B cell (primary cell): ENCODE measurements at regions not wholly inside any gene's neighbourhood (a gene's known extent, or its start where the extent isn't known, plus 50 kb on each side); places are given as distances from the start of the nearest gene placed in this dataset.

Experiments
- ATAC-seq: fragments of 200-7000 bp; cut with Tn5 transposase; one replicate; pipeline ENCODE4 v1.10.0; 2021; ENCODE audit warnings: low read depth, mild to moderate bottlenecking, moderate number of reproducible peaks, moderate library complexity
- CTCF ChIA-PET: fragments of 350-600 bp; sonication (Branson Sonifier 250); formaldehyde crosslinking; loops from one replicate; lab custom pipeline; 2021; ENCODE audit warnings: antibody characterized with exemption, inconsistent platforms; lab: Charles Lee
- POLR2A ChIA-PET: fragments of 350-600 bp; sonication (Branson Sonifier 250); formaldehyde crosslinking; loops from one replicate; lab custom pipeline; 2021; ENCODE audit warnings: antibody characterized with exemption; lab: Charles Lee
- DNase-seq: peaks from one replicate; pipeline ENCODE4 v3.0.0; 2013
- H2AFZ ChIP-seq: 2 replicates; pipeline ENCODE4 v1.6.1; 2012; ENCODE audit warnings: mild to moderate bottlenecking, low read depth, low read length; ENCODE audit not compliant: insufficient read depth, poor library complexity, severe bottlenecking
- H3K27ac ChIP-seq, 2 donors: 1 replicate in 1 of 2; 2 replicates in 1 of 2; pipeline ENCODE4 v1.5.1; 2012 to 2013; ENCODE audit warnings: low read length in 2 of 2, mild to moderate bottlenecking in 2 of 2, moderate library complexity in 1 of 2
- H3K27me3 ChIP-seq, 4 experiments: fragments of 200-600 bp in 1 of 4; sonication (generic) in 1 of 4; replicated peaks in 1 of 4; 1 replicate in 2 of 4; 2 replicates in 2 of 4; pipeline versions ENCODE4 v1.6.1 to v1.7.0; 2013 to 2016; ENCODE audit warnings: low read length in 3 of 4, mild to moderate bottlenecking in 2 of 4, mixed read lengths in 1 of 4, moderate library complexity in 1 of 4; ENCODE audit not compliant: insufficient read depth in 4 of 4, control insufficient read depth in 3 of 4; ENCODE audit errors: control extremely low read depth in 1 of 4
- H3K36me3 ChIP-seq, 2 experiments: replicated peaks in 1 of 2; 1 replicate in 1 of 2; 2 replicates in 1 of 2; pipeline versions ENCODE4 v1.6.1 to v1.7.1; 2013; ENCODE audit warnings: low read length in 1 of 2; ENCODE audit not compliant: insufficient read depth in 2 of 2, control insufficient read depth in 1 of 2; ENCODE audit errors: control extremely low read depth in 1 of 2, extremely low read depth in 1 of 2
- H3K4me1 ChIP-seq, 2 donors: fragments of 200-600 bp in 1 of 2; sonication (generic) in 1 of 2; 1 replicate in 1 of 2; 2 replicates in 1 of 2; pipeline versions ENCODE4 v1.5.1 to v1.6.1; 2013 to 2017; ENCODE audit warnings: low read length in 2 of 2; ENCODE audit not compliant: control insufficient read depth in 2 of 2, insufficient read depth in 2 of 2
- H3K4me2 ChIP-seq: replicated peaks from 2 replicates; pipeline ENCODE3; 2012; ENCODE audit warnings: mild to moderate bottlenecking, low read depth, low read length; ENCODE audit not compliant: poor library complexity, severe bottlenecking
- H3K4me3 ChIP-seq, 5 experiments: fragments of 200-600 bp in 1 of 5; sonication (generic) in 1 of 5; 1 replicate in 3 of 5; 2 replicates in 2 of 5; pipeline versions ENCODE4 v1.5.1 to v1.7.0; 2011 to 2016; ENCODE audit warnings: low read length in 4 of 5, mild to moderate bottlenecking in 4 of 5, low read depth in 2 of 5, control low read depth in 1 of 5, moderate library complexity in 1 of 5; ENCODE audit not compliant: insufficient read depth in 1 of 5; ENCODE audit errors: control extremely low read depth in 1 of 5, extremely low read depth in 1 of 5
- H3K79me2 ChIP-seq: fragments of 200-600 bp; sonication (generic); one replicate; pipeline ENCODE4 v1.6.0; 2016; ENCODE audit warnings: low read length; ENCODE audit not compliant: control insufficient read depth, insufficient read depth
- H3K9ac ChIP-seq: fragments of 200-600 bp; sonication (generic); 2 replicates; pipeline ENCODE4 v1.6.1; 2017; ENCODE audit warnings: mild to moderate bottlenecking, low read length, moderate library complexity
- H3K9me3 ChIP-seq, 3 donors: one replicate each; pipeline versions ENCODE4 v1.6.1 to v1.7.1; 2013; ENCODE audit warnings: low read length in 2 of 3; ENCODE audit not compliant: control insufficient read depth in 2 of 3, insufficient read depth in 1 of 3; ENCODE audit errors: control extremely low read depth in 1 of 3
- H4K20me1 ChIP-seq: 2 replicates; pipeline ENCODE4 v1.6.0; 2012; ENCODE audit warnings: mild to moderate bottlenecking, low read length; ENCODE audit not compliant: insufficient read depth, control insufficient read depth, poor library complexity, severe bottlenecking
- H3K27ac Mint-ChIP-seq: one replicate; pipeline ENCODE4 v1.8.0; 2021; ENCODE audit warnings: mixed read lengths
- H3K27me3 Mint-ChIP-seq: one replicate; pipeline ENCODE4 v1.8.0; 2021; ENCODE audit warnings: mixed read lengths
- H3K4me1 Mint-ChIP-seq: one replicate; pipeline ENCODE4 v1.8.0; 2021; ENCODE audit warnings: mixed read lengths
- H3K4me3 Mint-ChIP-seq: one replicate; pipeline ENCODE4 v1.8.0; 2021; ENCODE audit warnings: mixed read lengths
- H3K9me3 Mint-ChIP-seq: one replicate; pipeline ENCODE4 v1.8.0; 2022; ENCODE audit warnings: mixed read lengths; ENCODE audit not compliant: insufficient read depth
- EZH2 ChIP-seq: IDR thresholded peaks from 2 replicates; pipeline ENCODE4 v1.6.1; 2012; ENCODE audit warnings: borderline replicate concordance, low read depth, mild to moderate bottlenecking, moderate library complexity, low read length; ENCODE audit not compliant: insufficient read depth, poor library complexity, severe bottlenecking
- WGBS: methylation state at CpG from one replicate; pipeline ENCODE4 v1.1.5; 2013; ENCODE audit warnings: missing lambda C conversion rate; ENCODE audit not compliant: insufficient coverage; 5-methylcytosine and 5-hydroxymethylcytosine counted together
- intact Hi-C: fragments of 100-400 bp; cut with micrococcal nuclease; formaldehyde crosslinking; loops from one replicate; pipeline ENCODE4 v1.10.0; 2022
- TF ChIP-seq, protein P1 (sequence below): fragments of 200-600 bp; IDR thresholded peaks from one replicate; pipeline ENCODE4 v1.8.0; 2022; ENCODE audit warnings: antibody characterized with exemption, mild to moderate bottlenecking

DNA sequence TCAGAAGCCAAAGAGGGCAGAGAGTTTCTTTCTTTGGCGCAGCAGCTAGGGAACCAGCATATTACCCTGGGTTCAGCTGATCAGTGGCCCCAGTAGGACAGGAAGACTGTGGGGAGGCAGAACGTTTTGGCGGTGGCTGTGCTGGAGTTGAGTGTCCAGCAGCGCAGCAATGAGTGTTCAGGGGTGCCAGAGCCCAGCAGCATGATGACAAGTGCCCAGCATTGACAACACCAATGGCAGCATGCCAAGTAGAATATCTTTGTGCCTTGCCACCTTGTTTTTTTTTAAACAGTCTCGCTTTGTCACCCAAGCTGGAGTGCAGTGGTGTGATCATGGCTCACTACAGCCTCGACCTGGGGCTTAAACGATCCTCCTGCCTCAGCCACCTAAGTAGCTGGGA is 106.7 kb upstream of the CDC42BPA start:
- no peaks in the 10 kb centered on the region for H3K4me1 Mint-ChIP-seq
- Histone ChIP-seq H3K4me3 (no peak overlapping the region), H3K4me2 (no peak overlapping the region), H3K9me3 (no peaks in the 10 kb centered on the region), H3K79me2 (no peaks in the 10 kb centered on the region), H3K36me3 (no peaks in the 10 kb centered on the region), H2AFZ (no peak overlapping the region), H3K4me1 (no peaks in the 10 kb centered on the region), H3K27me3 (no peaks in the 10 kb centered on the region), H3K27ac (no peak overlapping the region), H4K20me1 (no peaks in the 10 kb centered on the region), H3K9ac (no peak overlapping the region)
- POLR2A ChIA-PET: no interaction called here
- CTCF ChIA-PET: no interaction called here
- no peak overlapping the region for H3K27ac Mint-ChIP-seq
- no peak overlapping the region for H3K4me3 Mint-ChIP-seq
- ATAC-seq: no peak
- H3K27me3 Mint-ChIP-seq: peaks cover 19% of the 10 kb centered on the region
- H3K9me3 Mint-ChIP-seq: no peaks in the 10 kb centered on the region
- intact Hi-C loops: no loop called here
- no peak for TF ChIP-seq EZH2
- TF ChIP-seq, protein P1, sequence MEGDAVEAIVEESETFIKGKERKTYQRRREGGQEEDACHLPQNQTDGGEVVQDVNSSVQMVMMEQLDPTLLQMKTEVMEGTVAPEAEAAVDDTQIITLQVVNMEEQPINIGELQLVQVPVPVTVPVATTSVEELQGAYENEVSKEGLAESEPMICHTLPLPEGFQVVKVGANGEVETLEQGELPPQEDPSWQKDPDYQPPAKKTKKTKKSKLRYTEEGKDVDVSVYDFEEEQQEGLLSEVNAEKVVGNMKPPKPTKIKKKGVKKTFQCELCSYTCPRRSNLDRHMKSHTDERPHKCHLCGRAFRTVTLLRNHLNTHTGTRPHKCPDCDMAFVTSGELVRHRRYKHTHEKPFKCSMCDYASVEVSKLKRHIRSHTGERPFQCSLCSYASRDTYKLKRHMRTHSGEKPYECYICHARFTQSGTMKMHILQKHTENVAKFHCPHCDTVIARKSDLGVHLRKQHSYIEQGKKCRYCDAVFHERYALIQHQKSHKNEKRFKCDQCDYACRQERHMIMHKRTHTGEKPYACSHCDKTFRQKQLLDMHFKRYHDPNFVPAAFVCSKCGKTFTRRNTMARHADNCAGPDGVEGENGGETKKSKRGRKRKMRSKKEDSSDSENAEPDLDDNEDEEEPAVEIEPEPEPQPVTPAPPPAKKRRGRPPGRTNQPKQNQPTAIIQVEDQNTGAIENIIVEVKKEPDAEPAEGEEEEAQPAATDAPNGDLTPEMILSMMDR: no peak
- DNase-seq: no peak
- WGBS: 82% methylated on average over 7 of the region's 7 CpGs

DNA sequence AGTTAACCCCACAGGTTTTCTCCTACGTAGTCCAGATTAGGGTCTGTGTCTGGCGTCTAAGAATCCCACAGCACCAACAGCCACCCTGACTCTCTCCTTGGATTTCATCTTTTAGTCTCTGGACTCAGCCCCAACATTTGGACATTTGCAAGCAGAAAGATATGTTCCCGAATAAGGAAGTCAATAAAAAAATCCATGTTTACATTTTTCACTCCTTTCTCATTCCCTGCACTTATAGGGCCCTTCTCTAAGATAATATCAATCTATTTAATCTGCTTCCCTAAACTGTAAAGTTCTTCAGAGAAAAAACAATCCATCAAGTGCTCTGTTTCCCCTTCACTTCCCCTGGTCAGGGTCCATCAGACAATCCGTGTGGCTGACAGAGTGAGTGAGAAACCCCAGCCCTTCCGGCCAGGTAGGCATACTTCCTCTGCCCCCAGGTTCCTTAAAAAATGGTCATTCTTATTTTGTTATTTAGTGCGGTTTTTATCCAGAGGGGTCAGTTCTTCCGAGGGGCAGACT is 105.9 kb upstream of the CDC42BPA start:
- no peak for ATAC-seq
- H3K4me1 Mint-ChIP-seq: no peaks in the 10 kb centered on the region
- no peaks in the 10 kb centered on the region for H3K9me3 ChIP-seq
- CTCF ChIA-PET: no interaction called here
- H3K4me3 Mint-ChIP-seq: no peak overlapping the region
- no peak for DNase-seq
- no peaks in the 10 kb centered on the region for H3K4me1 ChIP-seq
- H3K27ac ChIP-seq: no peak overlapping the region
- POLR2A ChIA-PET: no interaction called here
- H3K4me2 ChIP-seq: no peak overlapping the region
- H3K79me2 ChIP-seq: no peaks in the 10 kb centered on the region
- no peaks in the 10 kb centered on the region for H3K36me3 ChIP-seq
- H3K9me3 Mint-ChIP-seq: no peaks in the 10 kb centered on the region
- intact Hi-C loops: no loop called here
- H3K27me3 Mint-ChIP-seq: peaks cover 20% of the 10 kb centered on the region
- no peaks in the 10 kb centered on the region for H4K20me1 ChIP-seq
- TF ChIP-seq EZH2: no peak
- TF ChIP-seq, protein P1: no peak
- no peak overlapping the region for H3K27ac Mint-ChIP-seq
- H3K4me3 ChIP-seq: no peak overlapping the region
- H3K27me3 ChIP-seq: no peaks in the 10 kb centered on the region
- H2AFZ ChIP-seq: no peak overlapping the region
- WGBS: 73% methylated on average over 3 of the region's 7 CpGs
- H3K9ac ChIP-seq: no peak overlapping the region
